Breast epithelium (tissue), 3 donors: ENCODE measurements at regions not wholly inside any gene's neighbourhood (a gene's known extent, or its start where the extent isn't known, plus 50 kb on each side); places are given as distances from the start of the nearest gene placed in this dataset.

Experiments used
- CTCF ChIP-seq, 3 donors: fragments of 450-650 bp; IDR thresholded peaks; one replicate each; pipeline ENCODE4 v1.5.1; 2016 to 2017; ENCODE audit warnings: antibody characterized with exemption in 3 of 3, mild to moderate bottlenecking in 3 of 3, moderate library complexity in 3 of 3
- POLR2AphosphoS5 ChIP-seq, 3 donors: sonication (generic); formaldehyde crosslinking; IDR thresholded peaks; one replicate each; pipeline ENCODE4 v1.6.1; 2017; ENCODE audit warnings: antibody characterized with exemption in 3 of 3

DNA sequence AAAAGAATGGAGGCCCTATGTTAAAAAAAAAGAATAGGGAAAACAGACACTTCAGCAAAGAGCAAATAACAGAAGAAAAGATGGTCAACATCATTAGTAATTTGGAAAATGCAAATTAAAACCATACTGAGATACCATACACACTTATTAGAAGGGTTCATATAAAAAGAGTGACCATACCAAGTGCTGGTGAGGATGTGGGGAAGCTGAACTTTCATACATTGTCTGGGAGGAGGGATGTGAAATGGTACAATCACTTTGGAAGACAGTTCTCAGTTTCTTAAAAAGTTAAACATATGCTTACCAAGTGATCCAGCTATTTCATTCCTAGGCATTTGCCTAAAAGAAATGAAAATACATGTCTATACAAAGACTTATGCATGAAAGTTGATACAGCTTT is 194.4 kb downstream of the CXCL12 start:
- TF ChIP-seq CTCF (IDR thresholded peaks at IDR 0.05) (no peak), POLR2AphosphoS5 (IDR thresholded peaks at IDR 0.05) (no peak)
